ENCODE measurements at regions not wholly inside any gene's neighbourhood (a gene's known extent, or its start where the extent isn't known, plus 50 kb on each side); places are given as distances from the start of the nearest gene placed in this dataset.

- TF ChIP-seq CTCF (IDR thresholded peaks at IDR 0.05; ENCODE audit: low read depth, low read length): no peak
- TF ChIP-seq POLR2A (IDR thresholded peaks at IDR 0.05; ENCODE audit: extremely low read depth, insufficient read length): no peak
- TF ChIP-seq MAX (IDR thresholded peaks at IDR 0.05; ENCODE audit: low read depth, low read length): no peak
- no peak for TF ChIP-seq MYC (IDR thresholded peaks at IDR 0.05; ENCODE audit: low read depth, low read length)
Observed at GRCh38 chr18:37937287-37937686, 371.7 kb upstream of the CELF4 start.
